Kidney (tissue), 13 donors: ENCODE measurements at regions not wholly inside any gene's neighbourhood (a gene's known extent, or its start where the extent isn't known, plus 50 kb on each side); places are given as distances from the start of the nearest gene placed in this dataset.

Experiments
- DNase-seq, 5 donors: peaks; one replicate each; pipeline ENCODE4 v3.0.0-alpha.2; 2013 to 2020
- FAIRE-seq: peaks from 2 replicates; lab custom pipeline; 2012; peaks lifted over from hg19 to GRCh38; lab: Jason Lieb, UNC
- H3K27ac ChIP-seq, 2 donors: one replicate each; pipeline ENCODE4 v1.7.0; 2013; ENCODE audit warnings: low read depth in 2 of 2, low read length in 2 of 2, inconsistent platforms in 1 of 2
- H3K27me3 ChIP-seq: one replicate; pipeline ENCODE4 v1.7.1; 2013; ENCODE audit warnings: low read length, inconsistent platforms; ENCODE audit not compliant: control insufficient read depth, insufficient read depth
- H3K36me3 ChIP-seq, 3 donors: one replicate each; pipeline versions ENCODE4 v1.7.0 to v1.7.1; 2013; ENCODE audit warnings: low read length in 3 of 3, control low read depth in 1 of 3, inconsistent platforms in 1 of 3; ENCODE audit not compliant: insufficient read depth in 3 of 3, control insufficient read depth in 2 of 3
- H3K4me1 ChIP-seq, 3 donors: one replicate each; pipeline versions ENCODE4 v1.7.0 to v1.7.1; 2013; ENCODE audit warnings: low read length in 3 of 3, inconsistent platforms in 1 of 3, low read depth in 1 of 3; ENCODE audit not compliant: control insufficient read depth in 2 of 3, insufficient read depth in 2 of 3
- H3K4me3 ChIP-seq, 3 donors: one replicate each; pipeline versions ENCODE4 v1.7.0 to v1.8.1; 2013; ENCODE audit warnings: low read length in 3 of 3, control low read depth in 1 of 3, inconsistent platforms in 1 of 3
- H3K9ac ChIP-seq, 3 donors: one replicate each; pipeline versions ENCODE4 v1.7.0 to v1.7.1; 2013; ENCODE audit warnings: low read length in 3 of 3, control low read depth in 1 of 3, inconsistent platforms in 1 of 3
- H3K9me3 ChIP-seq, 3 donors: one replicate each; pipeline versions ENCODE4 v1.7.0 to v1.7.1; 2013; ENCODE audit warnings: low read length in 3 of 3, control low read depth in 1 of 3, inconsistent platforms in 1 of 3; ENCODE audit not compliant: control insufficient read depth in 2 of 3, insufficient read depth in 1 of 3
- intact Hi-C: fragments of 100-400 bp; cut with DNase I; formaldehyde crosslinking; loops from one replicate; pipeline ENCODE4 v1.11.1; 2022
- TF ChIP-seq, protein P1 (sequence below): IDR thresholded peaks from 3 replicates; pipeline ENCODE4 v1.5.1; 2012; ENCODE audit warnings: mild to moderate bottlenecking, moderate library complexity, borderline replicate concordance; ENCODE audit not compliant: insufficient read depth; ENCODE audit errors: extremely low read depth
- donor health status: control.
- donor health status: control.
- donor health status: control.
- donor health status: control.
- donor health status: control.
- donor health status: DM: yes; HTN: yes; CAD: no.
- donor health status: Normal renal cell carcinoma (clear cell type).

DNA sequence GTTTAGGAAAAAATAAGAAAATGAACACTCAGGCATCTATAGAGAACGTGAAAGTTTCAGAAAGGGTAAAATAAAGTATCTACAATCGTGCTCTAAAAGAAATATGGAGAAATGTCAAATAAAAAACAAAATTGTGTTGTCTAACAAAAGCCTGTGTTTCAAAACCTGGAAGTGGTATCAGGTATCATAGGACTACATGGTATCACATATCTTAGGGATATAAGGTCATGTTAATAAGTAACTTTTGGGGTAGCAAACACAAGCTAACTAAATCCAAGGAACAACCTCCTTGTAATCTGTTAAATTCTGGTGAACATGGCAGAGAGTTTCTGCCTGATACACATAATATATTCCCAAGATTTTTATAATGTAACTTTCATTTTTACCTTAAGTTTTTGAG is 1597.7 kb downstream of the NLGN4Y start:
- no peak for FAIRE-seq
- H3K27ac ChIP-seq, result no peak overlapping the region

DNA sequence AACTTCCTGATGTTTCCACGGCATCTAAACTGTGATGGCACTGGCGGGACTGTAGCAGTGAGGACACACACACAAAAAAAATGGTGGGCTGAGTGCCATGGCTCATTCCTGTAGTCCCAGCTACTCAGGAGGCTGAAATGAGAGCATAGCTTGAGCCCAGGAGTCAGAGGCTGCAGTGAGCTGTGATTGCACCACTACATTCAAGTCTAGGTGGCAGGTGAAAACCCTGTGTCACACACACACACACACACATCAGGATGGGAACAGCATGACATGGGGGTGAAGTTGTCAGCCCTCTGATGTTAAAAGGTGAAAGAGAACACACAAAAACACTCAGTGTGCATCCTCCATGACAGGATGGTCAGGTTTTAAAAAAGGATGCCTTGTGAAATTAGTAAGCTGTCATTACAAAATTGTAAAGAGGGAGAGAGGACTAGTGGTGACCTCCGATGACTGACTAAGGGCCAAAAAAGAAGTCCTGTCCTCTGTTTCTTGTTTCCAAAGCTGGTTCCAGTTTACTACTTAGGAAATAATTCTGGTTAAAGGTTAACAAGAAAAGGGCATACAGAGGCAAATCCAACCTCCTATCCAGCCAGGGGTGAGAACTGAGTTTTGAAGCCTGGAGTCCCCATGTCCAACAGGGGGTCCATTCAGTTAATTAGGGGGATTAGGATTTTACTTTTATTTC is 1600.4 kb downstream of the NLGN4Y start:
- Histone ChIP-seq H3K36me3 (no peaks in the 10 kb centered on the region), H3K27me3 (no peaks in the 10 kb centered on the region), H3K9ac (no peak overlapping the region), H3K4me3 (no peak overlapping the region), H3K9me3 (no peaks in the 10 kb centered on the region), H3K27ac (no peak overlapping the region), H3K4me1 (no peaks in the 10 kb centered on the region)
- TF ChIP-seq, protein P1, sequence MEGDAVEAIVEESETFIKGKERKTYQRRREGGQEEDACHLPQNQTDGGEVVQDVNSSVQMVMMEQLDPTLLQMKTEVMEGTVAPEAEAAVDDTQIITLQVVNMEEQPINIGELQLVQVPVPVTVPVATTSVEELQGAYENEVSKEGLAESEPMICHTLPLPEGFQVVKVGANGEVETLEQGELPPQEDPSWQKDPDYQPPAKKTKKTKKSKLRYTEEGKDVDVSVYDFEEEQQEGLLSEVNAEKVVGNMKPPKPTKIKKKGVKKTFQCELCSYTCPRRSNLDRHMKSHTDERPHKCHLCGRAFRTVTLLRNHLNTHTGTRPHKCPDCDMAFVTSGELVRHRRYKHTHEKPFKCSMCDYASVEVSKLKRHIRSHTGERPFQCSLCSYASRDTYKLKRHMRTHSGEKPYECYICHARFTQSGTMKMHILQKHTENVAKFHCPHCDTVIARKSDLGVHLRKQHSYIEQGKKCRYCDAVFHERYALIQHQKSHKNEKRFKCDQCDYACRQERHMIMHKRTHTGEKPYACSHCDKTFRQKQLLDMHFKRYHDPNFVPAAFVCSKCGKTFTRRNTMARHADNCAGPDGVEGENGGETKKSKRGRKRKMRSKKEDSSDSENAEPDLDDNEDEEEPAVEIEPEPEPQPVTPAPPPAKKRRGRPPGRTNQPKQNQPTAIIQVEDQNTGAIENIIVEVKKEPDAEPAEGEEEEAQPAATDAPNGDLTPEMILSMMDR, result no peak
- DNase-seq (no peak), FAIRE-seq (no peak)
- intact Hi-C loops, result no loop called here

More for the DNA sequence above, 1597.7 kb downstream of the NLGN4Y start:
- Histone ChIP-seq H3K9ac (no peak overlapping the region), H3K4me1 (no peaks in the 10 kb centered on the region), H3K9me3 (no peaks in the 10 kb centered on the region), H3K27me3 (no peaks in the 10 kb centered on the region), H3K4me3 (no peak overlapping the region), H3K36me3 (no peaks in the 10 kb centered on the region)
- no peak for DNase-seq
- TF ChIP-seq, protein P1, result no peak
- intact Hi-C loops, result no loop called here

GRCh38 chrY:16136581-16137298 is 1612.4 kb downstream of the NLGN4Y start:
- intact Hi-C loops, result no loop called here
- no peaks in the 10 kb centered on the region for H3K9me3 ChIP-seq
- DNase-seq (no peak), FAIRE-seq (no peak)
- H3K9ac ChIP-seq, result no peak overlapping the region
- TF ChIP-seq, protein P1, result no peak
- H3K36me3 ChIP-seq, result no peaks in the 10 kb centered on the region
- no peak overlapping the region for H3K27ac ChIP-seq
- H3K27me3 ChIP-seq, result no peaks in the 10 kb centered on the region
- H3K4me3 ChIP-seq, result no peak overlapping the region
- no peaks in the 10 kb centered on the region for H3K4me1 ChIP-seq
